ENCODE measurements at regions not wholly inside any gene's neighbourhood (a gene's known extent, or its start where the extent isn't known, plus 50 kb on each side); places are given as distances from the start of the nearest gene placed in this dataset.

- Histone ChIP-seq H3K27me3 (replicated peaks; ENCODE audit: insufficient read depth) (no peaks in the 10 kb centered on the region), H3K4me1 (ENCODE audit: control insufficient read depth in 1 of 2, low read depth in 2 of 2) (peaks cover 5 to 8% of the 10 kb centered on the region in 2 donors), H3K4me3 (no peak overlapping the region), H3K27ac (no peak overlapping the region), H3K36me3 (no peaks in the 10 kb centered on the region), H3K9me3 (no peaks in the 10 kb centered on the region)
- ATAC-seq (ENCODE audit: insufficient number of reproducible peaks, low FRiP score, low read depth) (no peak), DNase-seq (ENCODE audit: low spot score) (no peak)
- TF ChIP-seq, protein P1, sequence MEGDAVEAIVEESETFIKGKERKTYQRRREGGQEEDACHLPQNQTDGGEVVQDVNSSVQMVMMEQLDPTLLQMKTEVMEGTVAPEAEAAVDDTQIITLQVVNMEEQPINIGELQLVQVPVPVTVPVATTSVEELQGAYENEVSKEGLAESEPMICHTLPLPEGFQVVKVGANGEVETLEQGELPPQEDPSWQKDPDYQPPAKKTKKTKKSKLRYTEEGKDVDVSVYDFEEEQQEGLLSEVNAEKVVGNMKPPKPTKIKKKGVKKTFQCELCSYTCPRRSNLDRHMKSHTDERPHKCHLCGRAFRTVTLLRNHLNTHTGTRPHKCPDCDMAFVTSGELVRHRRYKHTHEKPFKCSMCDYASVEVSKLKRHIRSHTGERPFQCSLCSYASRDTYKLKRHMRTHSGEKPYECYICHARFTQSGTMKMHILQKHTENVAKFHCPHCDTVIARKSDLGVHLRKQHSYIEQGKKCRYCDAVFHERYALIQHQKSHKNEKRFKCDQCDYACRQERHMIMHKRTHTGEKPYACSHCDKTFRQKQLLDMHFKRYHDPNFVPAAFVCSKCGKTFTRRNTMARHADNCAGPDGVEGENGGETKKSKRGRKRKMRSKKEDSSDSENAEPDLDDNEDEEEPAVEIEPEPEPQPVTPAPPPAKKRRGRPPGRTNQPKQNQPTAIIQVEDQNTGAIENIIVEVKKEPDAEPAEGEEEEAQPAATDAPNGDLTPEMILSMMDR (IDR thresholded peaks at IDR 0.05), result no peak
Measured at GRCh38 chr14:49189375-49189774, 396.8 kb downstream of the RPS29 start.

- peaks cover 5% of the 10 kb centered on the region for H3K9me3 ChIP-seq
- H3K36me3 ChIP-seq, result no peaks in the 10 kb centered on the region
- no peak overlapping the region for H3K27ac ChIP-seq
- ATAC-seq (ENCODE audit: insufficient number of reproducible peaks, low FRiP score, low read depth) (no peak), DNase-seq (ENCODE audit: low spot score) (no peak)
- TF ChIP-seq, protein P1 (IDR thresholded peaks at IDR 0.05), result no peak
- no peaks in the 10 kb centered on the region for H3K4me1 ChIP-seq (ENCODE audit: control insufficient read depth in 1 of 2, low read depth in 2 of 2)
- H3K27me3 ChIP-seq (replicated peaks; ENCODE audit: insufficient read depth), result no peaks in the 10 kb centered on the region
- H3K4me3 ChIP-seq, result no peak overlapping the region
Measured at GRCh38 chr14:49187799-49188198, 398.4 kb downstream of the RPS29 start.

- ATAC-seq (ENCODE audit: insufficient number of reproducible peaks, low FRiP score, low read depth) (no peak), DNase-seq (ENCODE audit: low spot score) (no peak)
- TF ChIP-seq, protein P1 (IDR thresholded peaks at IDR 0.05), result no peak
- Histone ChIP-seq H3K9me3 (no peaks in the 10 kb centered on the region), H3K4me1 (ENCODE audit: control insufficient read depth in 1 of 2, low read depth in 2 of 2) (no peaks in the 10 kb centered on the region), H3K27me3 (replicated peaks; ENCODE audit: insufficient read depth) (no peaks in the 10 kb centered on the region), H3K4me3 (no peak overlapping the region), H3K27ac (no peak overlapping the region), H3K36me3 (no peaks in the 10 kb centered on the region)
Measured at GRCh38 chr14:49173765-49174373, 412.3 kb downstream of the RPS29 start.

GRCh38 chr14:49164074-49164473 lies 422.1 kb downstream of the RPS29 start:
- Histone ChIP-seq H3K9me3 (no peaks in the 10 kb centered on the region), H3K36me3 (no peaks in the 10 kb centered on the region), H3K27ac (no peak overlapping the region), H3K4me3 (no peak overlapping the region), H3K27me3 (replicated peaks; ENCODE audit: insufficient read depth) (no peaks in the 10 kb centered on the region), H3K4me1 (ENCODE audit: control insufficient read depth in 1 of 2, low read depth in 2 of 2) (no peaks in the 10 kb centered on the region)
- TF ChIP-seq, protein P1 (IDR thresholded peaks at IDR 0.05), result no peak
- DNase-seq (ENCODE audit: low spot score), result no peak
- ATAC-seq (ENCODE audit: insufficient number of reproducible peaks, low FRiP score, low read depth), result no peak

- H3K27ac ChIP-seq, result no peak overlapping the region
- H3K36me3 ChIP-seq, result no peaks in the 10 kb centered on the region
- no peaks in the 10 kb centered on the region for H3K9me3 ChIP-seq
- ATAC-seq (ENCODE audit: insufficient number of reproducible peaks, low FRiP score, low read depth), result no peak
- no peaks in the 10 kb centered on the region for H3K4me1 ChIP-seq (ENCODE audit: control insufficient read depth in 1 of 2, low read depth in 2 of 2)
- TF ChIP-seq, protein P1 (IDR thresholded peaks at IDR 0.05), result no peak
- DNase-seq (ENCODE audit: low spot score), result no peak
- no peak overlapping the region for H3K4me3 ChIP-seq
- H3K27me3 ChIP-seq (replicated peaks; ENCODE audit: insufficient read depth), result no peaks in the 10 kb centered on the region
Measured at GRCh38 chr14:49160983-49161382, 425.2 kb downstream of the RPS29 start.
